Dermis blood vessel endothelial cell (primary cell): ENCODE measurements at regions not wholly inside any gene's neighbourhood (a gene's known extent, or its start where the extent isn't known, plus 50 kb on each side); places are given as distances from the start of the nearest gene placed in this dataset.

Experiments used
- DNase-seq: peaks from one replicate; pipeline ENCODE4 v3.0.0; 2010

- DNase-seq: no peak
These were observed 620.3 kb upstream of the PLXNA2 start for GRCh38 chr1:208864366-208864965.

- no peak for DNase-seq
These were observed 622.3 kb upstream of the PLXNA2 start for GRCh38 chr1:208866386-208866955.

GRCh38 chr1:208868554-208868953, 624.4 kb upstream of the PLXNA2 start:
- peak; percentile 37 for DNase-seq

GRCh38 chr1:208874915-208875314, 630.7 kb upstream of the PLXNA2 start:
- no peak for DNase-seq

- DNase-seq: no peak
These were observed 634.8 kb upstream of the PLXNA2 start for GRCh38 chr1:208879022-208879421.

GRCh38 chr1:208880433-208881100, 636.4 kb upstream of the PLXNA2 start:
- peak; percentile 50 for DNase-seq

- DNase-seq: peak; percentile 47
These were observed 640.9 kb upstream of the PLXNA2 start for GRCh38 chr1:208885060-208885459.

- DNase-seq: no peak
These were observed 641.5 kb upstream of the PLXNA2 start for GRCh38 chr1:208885650-208886049.

- DNase-seq: peak; percentile 23
These were observed 644.2 kb upstream of the PLXNA2 start for GRCh38 chr1:208888376-208888775.

GRCh38 chr1:208892147-208892546, 648.0 kb upstream of the PLXNA2 start:
- DNase-seq: no peak

- no peak for DNase-seq
These were observed 649.1 kb upstream of the PLXNA2 start for GRCh38 chr1:208893251-208893650.

GRCh38 chr1:208895181-208895580, 651.0 kb upstream of the PLXNA2 start:
- DNase-seq: no peak

- no peak for DNase-seq
These were observed 651.6 kb upstream of the PLXNA2 start for GRCh38 chr1:208895820-208896219.

- DNase-seq: no peak
These were observed 652.6 kb upstream of the PLXNA2 start for GRCh38 chr1:208896768-208897167.

GRCh38 chr1:208899438-208899837, 655.3 kb upstream of the PLXNA2 start:
- DNase-seq: no peak

- DNase-seq: no peak
These were observed 659.2 kb upstream of the PLXNA2 start for GRCh38 chr1:208903251-208903905.

- DNase-seq: no peak
These were observed 663.6 kb upstream of the PLXNA2 start for GRCh38 chr1:208907790-208908189.

- no peak for DNase-seq
These were observed 665.1 kb upstream of the PLXNA2 start for GRCh38 chr1:208909011-208909984.

- no peak for DNase-seq
These were observed 666.0 kb upstream of the PLXNA2 start for GRCh38 chr1:208910161-208910560.

- no peak for DNase-seq
These were observed 666.2 kb upstream of the CAMK1G start for GRCh38 chr1:208917281-208917680.

- DNase-seq: no peak
These were observed 665.8 kb upstream of the CAMK1G start for GRCh38 chr1:208917723-208918122.

- no peak for DNase-seq
These were observed 665.4 kb upstream of the CAMK1G start for GRCh38 chr1:208918160-208918559.

GRCh38 chr1:208919371-208919770, 664.1 kb upstream of the CAMK1G start:
- DNase-seq: peak; percentile 62
